SK-N-SH treated with all-trans-retinoic acid at 6 μM for 48 hours (cell line): ENCODE measurements at regions not wholly inside any gene's neighbourhood (a gene's known extent, or its start where the extent isn't known, plus 50 kb on each side); places are given as distances from the start of the nearest gene placed in this dataset.

Source experiments
- ARNTL ChIP-seq: fragments of 450-650 bp; formaldehyde crosslinking; IDR thresholded peaks from 2 replicates; pipeline ENCODE4 v1.5.0; 2020; ENCODE audit warnings: low read depth, mild to moderate bottlenecking, moderate library complexity, borderline replicate concordance
- CREB5 ChIP-seq: fragments of 250-450 bp; sonication (Bioruptor Pico); IDR thresholded peaks from 2 replicates; pipeline ENCODE4 v1.5.1; 2020; ENCODE audit warnings: low read depth, mild to moderate bottlenecking, moderate library complexity
- CSDC2 ChIP-seq: fragments of 250-450 bp; sonication (Bioruptor Pico); IDR thresholded peaks from 2 replicates; pipeline ENCODE4 v1.5.0; 2020; ENCODE audit warnings: mild to moderate bottlenecking, moderate library complexity
- ISL1 ChIP-seq: fragments of 250-450 bp; sonication (Bioruptor Pico); IDR thresholded peaks from 2 replicates; pipeline ENCODE4 v2.1.2; 2022; ENCODE audit warnings: mild to moderate bottlenecking, moderate library complexity
- ZFP3 ChIP-seq: fragments of 250-450 bp; sonication (Bioruptor Pico); IDR thresholded peaks from 2 replicates; pipeline ENCODE4 v1.5.0; 2020; ENCODE audit warnings: mild to moderate bottlenecking, moderate library complexity
- ZNF70 ChIP-seq: fragments of 450-650 bp; formaldehyde crosslinking; IDR thresholded peaks from 2 replicates; pipeline ENCODE4 v1.5.0; 2020; ENCODE audit warnings: mild to moderate bottlenecking, moderate library complexity
- TF ChIP-seq, protein P1 (sequence below): fragments of 250-450 bp; sonication (Bioruptor Pico); IDR thresholded peaks from 2 replicates; pipeline ENCODE4 v1.5.1; 2021; ENCODE audit warnings: mild to moderate bottlenecking, moderate library complexity
- TF ChIP-seq, protein P2 (sequence below): fragments of 250-450 bp; sonication (Bioruptor Pico); IDR thresholded peaks from 2 replicates; pipeline ENCODE4 v1.8.0; 2020; ENCODE audit warnings: mild to moderate bottlenecking, moderate library complexity, borderline replicate concordance

- TF ChIP-seq ZFP3 (CRISPR knock-in tag): no peak
- TF ChIP-seq, protein P1, sequence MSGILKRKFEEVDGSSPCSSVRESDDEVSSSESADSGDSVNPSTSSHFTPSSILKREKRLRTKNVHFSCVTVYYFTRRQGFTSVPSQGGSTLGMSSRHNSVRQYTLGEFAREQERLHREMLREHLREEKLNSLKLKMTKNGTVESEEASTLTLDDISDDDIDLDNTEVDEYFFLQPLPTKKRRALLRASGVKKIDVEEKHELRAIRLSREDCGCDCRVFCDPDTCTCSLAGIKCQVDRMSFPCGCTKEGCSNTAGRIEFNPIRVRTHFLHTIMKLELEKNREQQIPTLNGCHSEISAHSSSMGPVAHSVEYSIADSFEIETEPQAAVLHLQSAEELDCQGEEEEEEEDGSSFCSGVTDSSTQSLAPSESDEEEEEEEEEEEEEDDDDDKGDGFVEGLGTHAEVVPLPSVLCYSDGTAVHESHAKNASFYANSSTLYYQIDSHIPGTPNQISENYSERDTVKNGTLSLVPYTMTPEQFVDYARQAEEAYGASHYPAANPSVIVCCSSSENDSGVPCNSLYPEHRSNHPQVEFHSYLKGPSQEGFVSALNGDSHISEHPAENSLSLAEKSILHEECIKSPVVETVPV (CRISPR knock-in tag): no peak
- TF ChIP-seq, protein P2, sequence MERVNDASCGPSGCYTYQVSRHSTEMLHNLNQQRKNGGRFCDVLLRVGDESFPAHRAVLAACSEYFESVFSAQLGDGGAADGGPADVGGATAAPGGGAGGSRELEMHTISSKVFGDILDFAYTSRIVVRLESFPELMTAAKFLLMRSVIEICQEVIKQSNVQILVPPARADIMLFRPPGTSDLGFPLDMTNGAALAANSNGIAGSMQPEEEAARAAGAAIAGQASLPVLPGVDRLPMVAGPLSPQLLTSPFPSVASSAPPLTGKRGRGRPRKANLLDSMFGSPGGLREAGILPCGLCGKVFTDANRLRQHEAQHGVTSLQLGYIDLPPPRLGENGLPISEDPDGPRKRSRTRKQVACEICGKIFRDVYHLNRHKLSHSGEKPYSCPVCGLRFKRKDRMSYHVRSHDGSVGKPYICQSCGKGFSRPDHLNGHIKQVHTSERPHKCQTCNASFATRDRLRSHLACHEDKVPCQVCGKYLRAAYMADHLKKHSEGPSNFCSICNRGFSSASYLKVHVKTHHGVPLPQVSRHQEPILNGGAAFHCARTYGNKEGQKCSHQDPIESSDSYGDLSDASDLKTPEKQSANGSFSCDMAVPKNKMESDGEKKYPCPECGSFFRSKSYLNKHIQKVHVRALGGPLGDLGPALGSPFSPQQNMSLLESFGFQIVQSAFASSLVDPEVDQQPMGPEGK: no peak
- no peak for TF ChIP-seq ARNTL (CRISPR knock-in tag)
- TF ChIP-seq CSDC2 (CRISPR knock-in tag): no peak
- TF ChIP-seq CREB5 (CRISPR knock-in tag): no peak
- no peak for TF ChIP-seq ISL1 (CRISPR knock-in tag)
- TF ChIP-seq ZNF70 (CRISPR knock-in tag): no peak
These were observed 314.3 kb upstream of the HTR2A start for GRCh38 chr13:47211106-47211505.
